ENCODE measurements at regions not wholly inside any gene's neighbourhood (a gene's known extent, or its start where the extent isn't known, plus 50 kb on each side); places are given as distances from the start of the nearest gene placed in this dataset.
"Not testable (repeated sequence)": the region's sequence is repeated elsewhere in the genome, so short reads cannot be mapped to it uniquely, and the experiment has no call there.

GRCh38 chr4:30543057-30543456 lies 177.1 kb upstream of the PCDH7 start:
- DNase-seq (ENCODE audit: low read depth), result no peak

- DNase-seq (ENCODE audit: low read depth), result no peak
Observed at GRCh38 chr4:30553151-30553550, 167.0 kb upstream of the PCDH7 start.

- DNase-seq (ENCODE audit: low read depth), result peak; percentile 22
Observed at GRCh38 chr4:30553706-30554105, 166.5 kb upstream of the PCDH7 start.

- DNase-seq (ENCODE audit: low read depth), result no peak
Observed at GRCh38 chr4:30555775-30556174, 164.4 kb upstream of the PCDH7 start.

- DNase-seq (ENCODE audit: low read depth), result no peak
Observed at GRCh38 chr4:30559481-30559880, 160.7 kb upstream of the PCDH7 start.

GRCh38 chr4:30586850-30587249 lies 133.3 kb upstream of the PCDH7 start:
- DNase-seq (ENCODE audit: low read depth), result no peak

GRCh38 chr4:30589669-30590068 lies 130.5 kb upstream of the PCDH7 start:
- not testable (repeated sequence) for DNase-seq (ENCODE audit: low read depth)

- peak; percentile 68 for DNase-seq (ENCODE audit: low read depth)
Observed at GRCh38 chr4:30600246-30601017, 119.7 kb upstream of the PCDH7 start.

GRCh38 chr4:30601070-30601865 lies 118.9 kb upstream of the PCDH7 start:
- no peak for DNase-seq (ENCODE audit: low read depth)

GRCh38 chr4:30605616-30606190 lies 114.5 kb upstream of the PCDH7 start:
- peak; percentile 11 for DNase-seq (ENCODE audit: low read depth)

GRCh38 chr4:30610361-30610760 lies 109.8 kb upstream of the PCDH7 start:
- no peak for DNase-seq (ENCODE audit: low read depth)

GRCh38 chr4:30614771-30615170 lies 105.4 kb upstream of the PCDH7 start:
- DNase-seq (ENCODE audit: low read depth), result no peak

GRCh38 chr4:30616942-30617646 lies 103.1 kb upstream of the PCDH7 start:
- peak; percentile 33 for DNase-seq (ENCODE audit: low read depth)

GRCh38 chr4:30617836-30618235 lies 102.3 kb upstream of the PCDH7 start:
- DNase-seq (ENCODE audit: low read depth), result no peak

GRCh38 chr4:30619679-30620078 lies 100.5 kb upstream of the PCDH7 start:
- no peak for DNase-seq (ENCODE audit: low read depth)

- no peak for DNase-seq (ENCODE audit: low read depth)
Observed at GRCh38 chr4:30620711-30621110, 99.5 kb upstream of the PCDH7 start.

- no peak for DNase-seq (ENCODE audit: low read depth)
Observed at GRCh38 chr4:30630431-30630830, 89.7 kb upstream of the PCDH7 start.

GRCh38 chr4:30632751-30633150 lies 87.4 kb upstream of the PCDH7 start:
- DNase-seq (ENCODE audit: low read depth), result no peak

GRCh38 chr4:30641345-30641744 lies 78.8 kb upstream of the PCDH7 start:
- DNase-seq (ENCODE audit: low read depth), result no peak

- DNase-seq (ENCODE audit: low read depth), result no peak
Observed at GRCh38 chr4:30642567-30642966, 77.6 kb upstream of the PCDH7 start.

- DNase-seq (ENCODE audit: low read depth), result no peak
Observed at GRCh38 chr4:30653291-30653690, 66.9 kb upstream of the PCDH7 start.

GRCh38 chr4:30656828-30657227 lies 63.3 kb upstream of the PCDH7 start:
- DNase-seq (ENCODE audit: low read depth), result no peak
